Activated CD4-positive, alpha-beta T cell treated with anti-CD3 and anti-CD28 coated beads, Interleukin-2, amount 10 ng/mL, durations not matched to agents 24 days and 14 days (primary cell): ENCODE measurements at regions not wholly inside any gene's neighbourhood (a gene's known extent, or its start where the extent isn't known, plus 50 kb on each side); places are given as distances from the start of the nearest gene placed in this dataset.
"Not testable (repeated sequence)": the region's sequence is repeated elsewhere in the genome, so short reads cannot be mapped to it uniquely, and the experiment has no call there.

Source experiments
- DNase-seq: peaks from one replicate; pipeline ENCODE4 v3.0.0; 2022
- H3K27ac Mint-ChIP-seq: one replicate; pipeline ENCODE4 v1.8.0; 2022; ENCODE audit warnings: mild to moderate bottlenecking, mixed read lengths
- H3K27me3 Mint-ChIP-seq: one replicate; pipeline ENCODE4 v1.8.0; 2022; ENCODE audit warnings: mixed read lengths
- H3K36me3 Mint-ChIP-seq: one replicate; pipeline ENCODE4 v1.8.0; 2022; ENCODE audit warnings: low read depth, mild to moderate bottlenecking, mixed read lengths
- H3K4me1 Mint-ChIP-seq: one replicate; pipeline ENCODE4 v1.8.0; 2021; ENCODE audit warnings: mixed read lengths
- H3K4me3 Mint-ChIP-seq: one replicate; pipeline ENCODE4 v1.8.0; 2022; ENCODE audit warnings: mild to moderate bottlenecking, moderate library complexity, mixed read lengths
- H3K9me3 Mint-ChIP-seq: one replicate; pipeline ENCODE4 v1.8.0; 2021; ENCODE audit warnings: mixed read lengths
- intact Hi-C: fragments of 100-400 bp; cut with micrococcal nuclease; formaldehyde crosslinking; loops from one replicate; pipeline ENCODE4 v1.15.1; 2023

GRCh38 chr1:10918531-10918930, 93.9 kb upstream of the TARDBP start:
- no peak overlapping the region for H3K4me3 Mint-ChIP-seq
- no peak for DNase-seq
- H3K36me3 Mint-ChIP-seq, result no peaks in the 10 kb centered on the region
- intact Hi-C loops, result no loop called here
- peaks cover 41% of the 10 kb centered on the region for H3K27me3 Mint-ChIP-seq
- no peaks in the 10 kb centered on the region for H3K9me3 Mint-ChIP-seq
- no peak overlapping the region for H3K27ac Mint-ChIP-seq
- peaks cover 11% of the 10 kb centered on the region for H3K4me1 Mint-ChIP-seq

GRCh38 chr1:10920063-10920626, 92.3 kb upstream of the TARDBP start:
- Mint-ChIP-seq H3K4me1 (peaks cover 11% of the 10 kb centered on the region), H3K36me3 (no peaks in the 10 kb centered on the region), H3K9me3 (no peaks in the 10 kb centered on the region), H3K27ac (no peak overlapping the region), H3K4me3 (no peak overlapping the region), H3K27me3 (peaks cover 45% of the 10 kb centered on the region)
- intact Hi-C loops, result no loop called here
- DNase-seq, result no peak

- H3K4me3 Mint-ChIP-seq, intact Hi-C loops, H3K4me1 Mint-ChIP-seq, H3K36me3 Mint-ChIP-seq, H3K9me3 Mint-ChIP-seq, DNase-seq, H3K27ac Mint-ChIP-seq: not testable (repeated sequence)
- peaks cover 41% of the 10 kb centered on the region for H3K27me3 Mint-ChIP-seq
Measured at GRCh38 chr1:10922315-10923060, 90.0 kb upstream of the TARDBP start.

- intact Hi-C loops, result no loop called here
- no peak overlapping the region for H3K27ac Mint-ChIP-seq
- H3K36me3 Mint-ChIP-seq, result no peaks in the 10 kb centered on the region
- H3K9me3 Mint-ChIP-seq, result peaks cover 2% of the 10 kb centered on the region
- H3K4me1 Mint-ChIP-seq, result peaks cover 3% of the 10 kb centered on the region
- H3K4me3 Mint-ChIP-seq, result no peak overlapping the region
- peaks cover 30% of the 10 kb centered on the region for H3K27me3 Mint-ChIP-seq
- DNase-seq, result no peak
Measured at GRCh38 chr1:10924030-10924429, 88.4 kb upstream of the TARDBP start.

GRCh38 chr1:10928654-10929053, 83.8 kb upstream of the TARDBP start:
- H3K9me3 Mint-ChIP-seq, result peaks cover 6% of the 10 kb centered on the region
- no peak for DNase-seq
- peaks cover 5% of the 10 kb centered on the region for H3K4me1 Mint-ChIP-seq

GRCh38 chr1:10932088-10932487, 80.4 kb upstream of the TARDBP start:
- Mint-ChIP-seq H3K27ac (peak overlapping the region; percentile 5), H3K36me3 (peaks cover 3% of the 10 kb centered on the region), H3K4me1 (peaks cover 5% of the 10 kb centered on the region), H3K4me3 (no peak overlapping the region), H3K9me3 (peaks cover 6% of the 10 kb centered on the region), H3K27me3 (peaks cover 22% of the 10 kb centered on the region)
- peak; percentile 75 for DNase-seq
- intact Hi-C loops, result loop anchor here (1.0 kb wide), 1 partner anchor 422 kb away; no protein-coding TSS in a partner anchor

More at GRCh38 chr1:10928654-10929053, 83.8 kb upstream of the TARDBP start:
- H3K27ac Mint-ChIP-seq, result no peak overlapping the region
- intact Hi-C loops, result no loop called here
- H3K27me3 Mint-ChIP-seq, result peaks cover 23% of the 10 kb centered on the region
- no peak overlapping the region for H3K4me3 Mint-ChIP-seq
- H3K36me3 Mint-ChIP-seq, result peaks cover 3% of the 10 kb centered on the region

GRCh38 chr1:10934150-10934818, 78.2 kb upstream of the TARDBP start:
- peaks cover 38% of the 10 kb centered on the region for H3K27me3 Mint-ChIP-seq
- H3K4me3 Mint-ChIP-seq, result no peak overlapping the region
- intact Hi-C loops, result no loop called here
- H3K9me3 Mint-ChIP-seq, result peaks cover 4% of the 10 kb centered on the region
- H3K27ac Mint-ChIP-seq, result no peak overlapping the region
- peaks cover 7% of the 10 kb centered on the region for H3K4me1 Mint-ChIP-seq
- DNase-seq, result no peak
- peaks cover 3% of the 10 kb centered on the region for H3K36me3 Mint-ChIP-seq

GRCh38 chr1:10935246-10935645, 77.2 kb upstream of the TARDBP start:
- no peak overlapping the region for H3K4me3 Mint-ChIP-seq
- peaks cover 2% of the 10 kb centered on the region for H3K36me3 Mint-ChIP-seq
- intact Hi-C loops, result no loop called here
- peaks cover 17% of the 10 kb centered on the region for H3K4me1 Mint-ChIP-seq
- no peak for DNase-seq
- H3K27ac Mint-ChIP-seq, result no peak overlapping the region
- peaks cover 4% of the 10 kb centered on the region for H3K9me3 Mint-ChIP-seq
- peaks cover 43% of the 10 kb centered on the region for H3K27me3 Mint-ChIP-seq

- no peak for DNase-seq
- Mint-ChIP-seq H3K4me3 (no peak overlapping the region), H3K4me1 (peaks cover 22% of the 10 kb centered on the region), H3K27me3 (peaks cover 43% of the 10 kb centered on the region), H3K27ac (no peak overlapping the region), H3K9me3 (peaks cover 4% of the 10 kb centered on the region), H3K36me3 (peaks cover 2% of the 10 kb centered on the region)
- intact Hi-C loops, result no loop called here
Measured at GRCh38 chr1:10935724-10936123, 76.7 kb upstream of the TARDBP start.

GRCh38 chr1:10936998-10937901, 75.2 kb upstream of the TARDBP start:
- intact Hi-C loops, result no loop called here
- Mint-ChIP-seq H3K4me1 (peaks cover 24% of the 10 kb centered on the region), H3K4me3 (no peak overlapping the region), H3K27me3 (peaks cover 43% of the 10 kb centered on the region), H3K36me3 (no peaks in the 10 kb centered on the region), H3K27ac (no peak overlapping the region), H3K9me3 (no peaks in the 10 kb centered on the region)
- no peak for DNase-seq

GRCh38 chr1:10938741-10939417, 73.6 kb upstream of the TARDBP start:
- no peaks in the 10 kb centered on the region for H3K36me3 Mint-ChIP-seq
- H3K27me3 Mint-ChIP-seq, result peaks cover 55% of the 10 kb centered on the region
- no peaks in the 10 kb centered on the region for H3K9me3 Mint-ChIP-seq
- intact Hi-C loops, result no loop called here
- no peak overlapping the region for H3K27ac Mint-ChIP-seq
- peaks cover 25% of the 10 kb centered on the region for H3K4me1 Mint-ChIP-seq
- H3K4me3 Mint-ChIP-seq, result peak overlapping the region; percentile 60
- no peak for DNase-seq

- H3K4me3 Mint-ChIP-seq, result peak overlapping the region; percentile 60
- peak overlapping the region; percentile 67 for H3K27ac Mint-ChIP-seq
- peaks cover 29% of the 10 kb centered on the region for H3K4me1 Mint-ChIP-seq
- no peaks in the 10 kb centered on the region for H3K36me3 Mint-ChIP-seq
- intact Hi-C loops, result loop anchor here (1.0 to 5.0 kb wide), 4 partner anchors 73 to 445 kb away; no protein-coding TSS in a partner anchor
- H3K9me3 Mint-ChIP-seq, result no peaks in the 10 kb centered on the region
- DNase-seq, result peak; percentile 89
- H3K27me3 Mint-ChIP-seq, result peaks cover 61% of the 10 kb centered on the region
Measured at GRCh38 chr1:10939654-10940450, 72.6 kb upstream of the TARDBP start.
